ENCODE measurements at regions not wholly inside any gene's neighbourhood (a gene's known extent, or its start where the extent isn't known, plus 50 kb on each side); places are given as distances from the start of the nearest gene placed in this dataset.

- TF ChIP-seq CTCF (IDR thresholded peaks at IDR 0.05) (no peak), ZFX (IDR thresholded peaks at IDR 0.05; ENCODE audit: borderline replicate concordance) (no peak)
Observed at GRCh38 chr5:92574023-92574422, 1007.0 kb downstream of the NR2F1-AS1 start.

GRCh38 chr5:92568522-92568921 lies 1012.5 kb downstream of the NR2F1-AS1 start:
- TF ChIP-seq CTCF (IDR thresholded peaks at IDR 0.05) (no peak), ZFX (IDR thresholded peaks at IDR 0.05; ENCODE audit: borderline replicate concordance) (no peak)
- no peak overlapping the region for H3K27ac ChIP-seq

More at GRCh38 chr5:92574023-92574422, 1007.0 kb downstream of the NR2F1-AS1 start:
- no peak overlapping the region for H3K27ac ChIP-seq

- TF ChIP-seq ZFX (IDR thresholded peaks at IDR 0.05; ENCODE audit: borderline replicate concordance) (no peak), CTCF (IDR thresholded peaks at IDR 0.05) (no peak)
- H3K27ac ChIP-seq: no peak overlapping the region
Observed at GRCh38 chr5:92567831-92568450, 1013.1 kb downstream of the NR2F1-AS1 start.

GRCh38 chr5:92566113-92566786 lies 1014.8 kb downstream of the NR2F1-AS1 start:
- TF ChIP-seq CTCF (IDR thresholded peaks at IDR 0.05) (no peak), ZFX (IDR thresholded peaks at IDR 0.05; ENCODE audit: borderline replicate concordance) (no peak)
- no peak overlapping the region for H3K27ac ChIP-seq

- TF ChIP-seq ZFX (IDR thresholded peaks at IDR 0.05; ENCODE audit: borderline replicate concordance) (no peak), CTCF (IDR thresholded peaks at IDR 0.05) (no peak)
- H3K27ac ChIP-seq: no peak overlapping the region
Observed at GRCh38 chr5:92565673-92566072, 1015.3 kb downstream of the NR2F1-AS1 start.

- H3K27ac ChIP-seq: peak overlapping the region; percentile 4; the same call in 1 of the 2 replicates
- TF ChIP-seq ZFX (IDR thresholded peaks at IDR 0.05; ENCODE audit: borderline replicate concordance) (no peak), CTCF (IDR thresholded peaks at IDR 0.05) (no peak)
Observed at GRCh38 chr5:92562065-92562464, 1019.0 kb downstream of the NR2F1-AS1 start.

GRCh38 chr5:92561411-92561959 lies 1019.5 kb downstream of the NR2F1-AS1 start:
- TF ChIP-seq CTCF (IDR thresholded peaks at IDR 0.05): no peak
- no peak for TF ChIP-seq ZFX (IDR thresholded peaks at IDR 0.05; ENCODE audit: borderline replicate concordance)
- H3K27ac ChIP-seq: peak overlapping the region; percentile 4
